Tibial nerve (tissue), 4 donors: ENCODE measurements at regions not wholly inside any gene's neighbourhood (a gene's known extent, or its start where the extent isn't known, plus 50 kb on each side); places are given as distances from the start of the nearest gene placed in this dataset.

Source experiments
- DNase-seq, 2 donors: peaks; one replicate each; pipeline ENCODE4 v3.0.0-alpha.2; 2019; ENCODE audit warnings: low spot score in 2 of 2
- H3K27ac ChIP-seq, 4 donors: fragments of 200-600 bp; sonication (generic) in 3 of 4; one replicate each; pipeline ENCODE4 v1.5.1; 2017 to 2019; ENCODE audit warnings: mild to moderate bottlenecking in 1 of 4
- H3K27me3 ChIP-seq, 2 donors: fragments of 200-600 bp; sonication (generic) in 1 of 2; one replicate each; pipeline versions ENCODE4 v1.5.1 to v1.6.0; 2017 to 2019
- H3K36me3 ChIP-seq, 3 donors: fragments of 200-600 bp; sonication (generic); one replicate each; pipeline ENCODE4 v1.5.1; 2018 to 2019
- H3K4me1 ChIP-seq, 4 donors: fragments of 200-600 bp; sonication (generic) in 3 of 4; one replicate each; pipeline ENCODE4 v1.5.1; 2017 to 2019
- H3K4me3 ChIP-seq, 4 donors: fragments of 200-600 bp; sonication (generic) in 3 of 4; one replicate each; pipeline ENCODE4 v1.5.1; 2017 to 2019; ENCODE audit warnings: mild to moderate bottlenecking in 1 of 4, moderate library complexity in 1 of 4
- H3K9me3 ChIP-seq, 4 donors: fragments of 200-600 bp; sonication (generic) in 3 of 4; one replicate each; pipeline ENCODE4 v1.5.1; 2017 to 2019
- EP300 ChIP-seq, 2 donors: sonication (generic); formaldehyde crosslinking; IDR thresholded peaks; one replicate each; pipeline ENCODE4 v1.6.1; 2017; ENCODE audit warnings: antibody characterized with exemption in 2 of 2, mild to moderate bottlenecking in 1 of 2
- POLR2A ChIP-seq, 2 donors: fragments of 450-650 bp; IDR thresholded peaks; one replicate each; pipeline ENCODE4 v1.6.1; 2017; ENCODE audit warnings: antibody characterized with exemption in 2 of 2, mild to moderate bottlenecking in 2 of 2, moderate library complexity in 2 of 2
- WGBS, 2 donors: methylation state at CpG; one replicate each; pipeline ENCODE4 v1.1.5; 2018; 5-methylcytosine and 5-hydroxymethylcytosine counted together
- TF ChIP-seq, protein P1 (sequence below), 5 experiments: fragments of 200-600 bp in 3 of 5; fragments of 450-650 bp in 2 of 5; sonication (generic) in 3 of 5; IDR thresholded peaks; one replicate each; pipeline ENCODE4 v1.5.1; 2016 to 2019; ENCODE audit warnings: antibody characterized with exemption in 5 of 5, mild to moderate bottlenecking in 3 of 5, moderate library complexity in 2 of 5

DNA sequence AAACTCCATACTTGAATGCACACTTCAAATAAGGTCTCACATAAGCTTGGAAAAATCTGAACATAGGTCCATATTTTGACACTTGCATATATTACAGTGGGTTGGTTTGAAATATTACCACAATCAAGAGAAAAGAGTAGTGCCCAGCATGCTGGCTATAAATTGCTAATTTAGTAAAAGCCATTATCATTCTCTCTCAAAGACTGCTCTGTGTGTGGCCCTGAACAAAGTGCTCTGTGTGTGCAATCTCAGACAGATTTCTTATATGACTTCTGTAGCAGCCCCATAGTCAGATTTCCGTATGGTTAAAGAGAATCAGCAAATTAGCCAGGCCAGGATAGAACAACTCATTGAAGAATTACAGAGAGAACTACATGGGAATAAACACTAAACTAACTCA lies 78.2 kb downstream of the LIG4 start:
- TF ChIP-seq, protein P1, sequence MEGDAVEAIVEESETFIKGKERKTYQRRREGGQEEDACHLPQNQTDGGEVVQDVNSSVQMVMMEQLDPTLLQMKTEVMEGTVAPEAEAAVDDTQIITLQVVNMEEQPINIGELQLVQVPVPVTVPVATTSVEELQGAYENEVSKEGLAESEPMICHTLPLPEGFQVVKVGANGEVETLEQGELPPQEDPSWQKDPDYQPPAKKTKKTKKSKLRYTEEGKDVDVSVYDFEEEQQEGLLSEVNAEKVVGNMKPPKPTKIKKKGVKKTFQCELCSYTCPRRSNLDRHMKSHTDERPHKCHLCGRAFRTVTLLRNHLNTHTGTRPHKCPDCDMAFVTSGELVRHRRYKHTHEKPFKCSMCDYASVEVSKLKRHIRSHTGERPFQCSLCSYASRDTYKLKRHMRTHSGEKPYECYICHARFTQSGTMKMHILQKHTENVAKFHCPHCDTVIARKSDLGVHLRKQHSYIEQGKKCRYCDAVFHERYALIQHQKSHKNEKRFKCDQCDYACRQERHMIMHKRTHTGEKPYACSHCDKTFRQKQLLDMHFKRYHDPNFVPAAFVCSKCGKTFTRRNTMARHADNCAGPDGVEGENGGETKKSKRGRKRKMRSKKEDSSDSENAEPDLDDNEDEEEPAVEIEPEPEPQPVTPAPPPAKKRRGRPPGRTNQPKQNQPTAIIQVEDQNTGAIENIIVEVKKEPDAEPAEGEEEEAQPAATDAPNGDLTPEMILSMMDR (IDR thresholded peaks at IDR 0.05) = no peak
- no peak for TF ChIP-seq EP300 (IDR thresholded peaks at IDR 0.05)
- TF ChIP-seq POLR2A (IDR thresholded peaks at IDR 0.05) = no peak
- WGBS, 2 donors = 45 to 46% methylated on average over 1 of the region's 1 CpG
- H3K4me1 ChIP-seq = no peaks in the 10 kb centered on the region

DNA sequence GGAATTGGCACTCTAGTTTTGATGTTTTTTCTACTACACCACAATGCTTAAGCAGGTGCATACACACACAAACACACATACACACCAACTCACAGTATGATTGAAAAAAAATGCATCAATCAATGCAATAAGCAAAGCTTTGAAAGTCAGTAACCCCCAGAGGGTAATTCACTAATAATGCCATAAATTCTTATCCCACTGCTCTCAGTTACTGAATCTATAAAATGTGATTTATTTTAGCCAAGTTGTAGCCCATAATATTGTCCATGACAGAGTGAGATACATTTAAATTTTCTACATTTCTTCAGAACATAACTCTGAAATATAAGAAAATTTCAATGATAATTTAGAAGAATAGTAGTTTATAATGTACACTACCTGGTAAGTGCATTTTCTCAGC lies 87.9 kb downstream of the LIG4 start:
- no peak overlapping the region for H3K27ac ChIP-seq
- H3K4me3 ChIP-seq = no peak overlapping the region
- H3K9me3 ChIP-seq = no peaks in the 10 kb centered on the region
- no peaks in the 10 kb centered on the region for H3K4me1 ChIP-seq
- TF ChIP-seq POLR2A (IDR thresholded peaks at IDR 0.05) (no peak), EP300 (IDR thresholded peaks at IDR 0.05) (no peak)
- TF ChIP-seq, protein P1 (IDR thresholded peaks at IDR 0.05) = no peak
- no peaks in the 10 kb centered on the region for H3K36me3 ChIP-seq
- H3K27me3 ChIP-seq = no peaks in the 10 kb centered on the region
- no peak for DNase-seq

More for the DNA sequence above, 78.2 kb downstream of the LIG4 start:
- DNase-seq = no peak
- no peaks in the 10 kb centered on the region for H3K27me3 ChIP-seq
- H3K4me3 ChIP-seq = no peak overlapping the region
- H3K36me3 ChIP-seq = no peaks in the 10 kb centered on the region
- no peak overlapping the region for H3K27ac ChIP-seq
- no peaks in the 10 kb centered on the region for H3K9me3 ChIP-seq

DNA sequence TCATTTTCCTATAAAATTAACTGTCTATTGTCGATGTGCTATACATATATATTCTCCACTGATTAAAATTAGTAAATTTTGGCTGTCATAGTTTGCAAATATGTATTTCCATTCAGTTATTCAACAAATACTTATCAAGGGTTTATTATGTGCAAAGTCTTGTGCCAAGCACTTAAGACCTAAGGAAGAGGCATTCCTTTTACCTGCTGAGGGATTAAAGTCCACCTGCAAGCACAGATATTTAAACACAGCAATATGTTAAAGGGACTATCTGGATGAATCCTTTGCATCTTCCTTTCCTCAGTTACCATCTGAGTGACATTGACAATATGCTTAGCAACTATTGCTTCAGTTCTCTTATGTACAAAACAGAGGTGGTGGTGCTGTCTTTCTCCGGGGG lies 89.3 kb downstream of the LIG4 start:
- no peak overlapping the region for H3K27ac ChIP-seq
- H3K9me3 ChIP-seq = no peaks in the 10 kb centered on the region
- no peak for DNase-seq
- H3K4me1 ChIP-seq = no peaks in the 10 kb centered on the region
- TF ChIP-seq, protein P1 (IDR thresholded peaks at IDR 0.05) = no peak
- no peaks in the 10 kb centered on the region for H3K27me3 ChIP-seq
- H3K4me3 ChIP-seq = no peak overlapping the region
- H3K36me3 ChIP-seq = no peaks in the 10 kb centered on the region
- 92 to 98% methylated on average over 2 of the region's 2 CpGs for WGBS, 2 donors

DNA sequence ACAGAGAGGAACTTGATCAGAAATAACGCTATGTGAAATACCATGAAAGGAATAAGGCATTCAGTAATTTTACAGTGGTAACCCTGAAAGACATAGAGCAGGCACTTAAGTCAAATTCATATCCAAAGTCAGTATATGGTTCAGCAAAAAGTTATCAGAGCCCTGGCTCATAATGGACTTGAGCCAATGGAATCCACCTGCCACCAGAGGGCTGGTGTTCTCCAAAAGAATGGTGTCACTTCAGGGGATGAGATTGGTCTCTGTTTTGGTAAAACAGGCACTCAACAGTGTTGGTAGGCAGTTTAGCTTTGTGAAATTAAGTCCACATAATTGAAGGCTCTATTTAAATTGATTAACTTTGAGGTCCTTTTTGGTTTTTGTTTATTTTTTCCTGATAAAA lies 93.9 kb downstream of the LIG4 start:
- TF ChIP-seq, protein P1 (IDR thresholded peaks at IDR 0.05) = no peak
- TF ChIP-seq EP300 (IDR thresholded peaks at IDR 0.05) (no peak), POLR2A (IDR thresholded peaks at IDR 0.05) (no peak)
- 83 to 89% methylated on average over 1 of the region's 1 CpG for WGBS, 2 donors
- Histone ChIP-seq H3K4me1 (no peaks in the 10 kb centered on the region), H3K9me3 (no peaks in the 10 kb centered on the region), H3K36me3 (no peaks in the 10 kb centered on the region), H3K4me3 (no peak overlapping the region), H3K27ac (no peak overlapping the region), H3K27me3 (no peaks in the 10 kb centered on the region)
- DNase-seq = no peak

DNA sequence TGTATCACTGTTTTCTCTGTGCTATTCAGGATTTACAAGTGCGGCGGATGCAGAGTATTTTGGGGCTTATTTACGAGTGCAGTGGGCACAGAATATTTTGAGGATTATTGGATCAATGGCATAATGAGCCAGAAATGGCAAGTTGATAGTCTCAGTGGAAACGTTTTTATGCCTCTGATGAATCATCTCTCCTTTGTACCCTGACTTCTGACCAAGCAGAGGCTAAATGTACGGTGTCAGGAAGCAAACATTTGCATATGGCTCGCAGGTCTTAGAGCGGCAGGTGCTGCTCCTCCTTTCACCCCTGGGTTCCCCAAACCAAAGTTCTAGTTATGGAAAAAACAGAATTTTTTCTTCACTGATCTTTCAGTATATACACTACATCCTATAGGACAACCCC lies 94.5 kb downstream of the LIG4 start:
- TF ChIP-seq POLR2A (IDR thresholded peaks at IDR 0.05) = no peak
- TF ChIP-seq, protein P1 (IDR thresholded peaks at IDR 0.05) = no peak
- TF ChIP-seq EP300 (IDR thresholded peaks at IDR 0.05) = no peak
- no peak for DNase-seq
- Histone ChIP-seq H3K9me3 (no peaks in the 10 kb centered on the region), H3K27me3 (no peaks in the 10 kb centered on the region), H3K36me3 (no peaks in the 10 kb centered on the region), H3K27ac (no peak overlapping the region), H3K4me1 (no peaks in the 10 kb centered on the region), H3K4me3 (no peak overlapping the region)
- 64 to 69% methylated on average over 7 of the region's 7 CpGs for WGBS, 2 donors
